SW 1271 (cell line): ENCODE measurements at regions not wholly inside any gene's neighbourhood (a gene's known extent, or its start where the extent isn't known, plus 50 kb on each side); places are given as distances from the start of the nearest gene placed in this dataset.
"Not testable (repeated sequence)": the region's sequence is repeated elsewhere in the genome, so short reads cannot be mapped to it uniquely, and the experiment has no call there.

Experiments
- DNase-seq, 2 experiments: peaks; one replicate each; lab custom pipeline; 2025; lab: John Stamatoyannopoulos, UW

DNA sequence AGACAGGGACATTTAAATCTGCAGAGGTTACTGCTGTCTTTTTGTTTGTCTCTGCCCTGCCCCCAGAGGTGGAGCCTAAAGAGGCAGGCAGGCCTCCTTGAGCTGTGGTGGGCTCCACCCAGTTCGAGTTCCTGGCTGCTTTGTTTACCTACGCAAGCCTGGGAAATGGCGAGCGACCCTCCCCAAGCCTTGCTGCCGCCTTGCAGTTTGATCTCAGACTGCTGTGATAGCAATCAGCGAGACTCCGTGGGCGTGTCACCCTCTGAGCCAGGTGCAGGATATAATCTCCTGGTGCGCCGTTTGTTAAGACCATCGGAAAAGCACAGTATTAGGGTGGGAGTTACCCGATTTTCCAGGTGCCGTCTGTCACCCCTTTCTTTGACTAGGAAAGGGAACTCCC lies 93.3 kb downstream of the ANKRD30BL start:
- DNase-seq = not testable (repeated sequence)

DNA sequence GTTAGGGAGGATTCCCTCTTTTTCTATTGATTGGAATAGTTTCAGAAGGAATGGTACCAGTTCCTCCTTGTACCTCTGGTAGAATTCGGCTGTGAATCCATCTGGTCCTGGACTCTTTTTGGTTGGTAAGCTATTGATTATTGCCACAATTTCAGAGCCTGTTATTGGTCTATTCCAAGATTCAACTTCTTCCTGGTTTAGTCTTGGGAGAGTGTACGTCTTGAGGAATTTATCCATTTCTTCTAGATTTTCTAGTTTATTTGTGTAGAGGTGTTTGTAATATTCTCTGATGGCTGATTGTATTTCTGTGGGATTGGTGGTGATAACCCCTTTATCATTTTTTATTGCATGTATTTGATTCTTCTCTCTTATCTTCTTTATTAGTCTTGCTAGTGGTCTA lies 96.4 kb downstream of the ANKRD30BL start:
- DNase-seq = not testable (repeated sequence)

DNA sequence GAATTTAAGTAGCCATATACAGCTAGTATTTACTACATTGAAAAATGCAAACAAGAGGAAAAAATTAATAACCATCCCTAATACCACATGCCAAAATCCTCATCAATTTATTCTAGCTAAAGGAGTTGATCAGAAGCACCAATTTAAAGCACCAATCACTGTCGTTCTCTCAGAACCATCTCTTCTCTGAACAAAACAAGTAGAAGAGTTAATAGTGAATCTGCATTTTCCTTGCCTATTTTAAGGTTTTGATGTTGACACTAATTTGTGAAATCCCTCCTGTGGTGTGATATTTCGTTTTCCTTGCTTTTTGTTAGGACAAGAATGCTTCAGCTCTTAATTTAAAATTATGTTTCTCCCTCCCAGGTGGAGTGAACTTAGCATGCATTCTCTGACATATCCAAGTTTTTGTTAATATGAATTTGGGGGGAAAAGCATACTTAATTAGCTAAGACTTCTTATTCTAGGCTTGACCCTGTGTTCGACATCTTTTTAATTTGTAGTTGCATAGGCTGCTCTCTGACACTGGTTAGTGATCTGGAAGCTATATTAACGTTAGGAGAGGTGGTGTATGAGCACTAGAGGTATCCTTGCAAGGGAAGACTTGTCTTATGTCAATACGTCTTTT lies 122.0 kb downstream of the ANKRD30BL start:
- DNase-seq = not testable (repeated sequence)

DNA sequence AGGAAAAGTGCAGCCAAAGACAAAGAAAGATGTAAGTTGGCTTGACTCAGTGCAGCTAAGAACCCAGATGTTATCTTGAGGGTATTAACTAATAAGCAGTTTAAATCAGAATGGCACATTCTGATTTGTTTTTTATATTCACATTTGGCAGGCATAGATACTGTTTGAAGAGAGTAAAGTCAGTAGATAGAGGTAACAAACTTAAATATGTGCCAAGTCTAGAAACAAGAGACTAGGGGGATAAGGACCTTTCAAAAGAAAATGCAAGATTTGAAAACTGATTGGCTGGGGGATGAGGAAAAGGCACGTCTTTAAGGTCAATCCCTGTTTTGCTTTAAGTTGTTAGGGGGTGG lies 122.9 kb downstream of the ANKRD30BL start:
- DNase-seq = not testable (repeated sequence)

DNA sequence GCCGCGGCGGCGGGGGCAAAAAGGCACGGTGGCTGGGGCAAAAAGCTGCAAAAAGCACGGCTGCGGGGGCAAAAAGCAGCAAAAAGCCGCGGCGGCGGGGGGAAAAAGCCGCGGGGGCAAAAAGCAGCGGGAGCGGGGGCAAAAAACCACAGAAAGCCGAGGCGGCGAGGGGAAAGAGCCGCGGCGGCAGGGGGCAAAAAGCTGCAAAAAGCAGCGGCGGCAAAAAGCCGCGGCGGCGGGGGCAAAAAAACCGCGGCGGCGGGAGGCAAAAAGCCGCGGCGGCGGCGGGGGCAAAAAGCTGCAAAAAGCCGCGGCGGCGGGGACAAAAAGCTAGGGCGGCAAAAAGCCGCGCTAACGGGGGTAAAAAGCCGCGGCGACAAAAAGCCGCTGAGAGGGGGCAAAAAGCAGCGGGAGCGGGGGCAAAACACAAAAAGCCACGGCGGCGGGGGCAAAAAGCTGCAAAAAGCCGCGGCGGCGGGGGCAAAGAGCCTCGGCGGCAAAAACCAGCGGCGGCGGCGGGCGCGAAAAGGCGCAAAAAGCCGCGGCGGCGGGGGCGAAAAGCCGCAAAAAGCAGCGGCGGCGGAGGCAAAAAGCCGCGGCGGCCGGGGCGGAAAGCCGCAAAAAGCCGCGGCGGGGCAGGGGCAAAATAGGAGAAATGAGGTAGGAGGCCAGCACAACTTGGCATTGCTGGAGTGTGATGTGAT lies 123.4 kb downstream of the ANKRD30BL start:
- DNase-seq = no peak

DNA sequence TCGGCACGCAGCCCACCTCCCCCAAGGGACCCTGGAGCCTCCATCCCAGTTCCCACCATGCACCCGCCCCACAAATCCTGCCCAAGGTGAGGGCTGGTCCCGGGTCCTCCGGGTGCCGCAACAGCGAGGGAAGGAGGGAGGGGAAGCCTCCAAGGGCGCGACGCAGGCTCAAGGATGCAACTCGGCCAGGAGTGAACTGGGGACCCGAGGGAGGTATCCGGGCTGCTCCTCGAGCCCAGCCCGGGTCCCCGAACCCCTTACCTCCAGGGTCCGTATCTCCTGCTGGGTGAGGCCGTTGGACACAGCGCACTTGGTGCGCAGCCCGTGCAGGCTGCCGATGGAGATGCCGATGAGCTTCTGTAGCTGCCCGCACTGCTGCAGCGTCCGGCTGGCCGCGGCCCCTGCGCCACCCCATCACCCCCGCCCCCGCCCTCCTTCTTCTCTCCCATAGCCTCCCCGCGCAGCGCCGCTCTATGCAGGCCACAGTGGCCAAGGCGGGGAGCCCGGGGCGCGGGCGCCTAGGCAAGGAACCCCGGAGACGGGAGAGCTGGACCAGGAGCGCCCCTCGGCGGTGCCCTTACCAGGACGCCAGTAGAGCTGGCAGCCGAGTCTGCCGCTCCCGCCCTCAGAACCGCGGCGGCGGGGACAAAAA lies 124.1 kb downstream of the ANKRD30BL start:
- no peak for DNase-seq

DNA sequence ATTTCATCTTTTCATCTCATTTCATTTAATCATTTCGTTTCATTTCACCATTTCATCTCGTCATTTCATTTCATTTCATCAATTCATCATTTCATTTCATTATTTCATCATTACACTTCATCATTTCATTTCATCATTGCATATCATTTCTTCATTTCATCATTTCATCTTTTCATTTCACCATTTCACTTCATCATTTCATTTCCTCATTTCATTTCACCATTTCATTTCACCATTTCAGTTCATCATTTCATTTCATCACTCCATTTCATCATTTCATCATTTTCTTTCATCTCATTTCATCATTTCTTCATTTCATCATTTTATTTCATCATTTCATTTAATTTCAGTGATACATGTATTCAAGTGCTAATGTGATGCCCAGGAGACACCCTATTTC lies 127.1 kb downstream of the ANKRD30BL start:
- no peak for DNase-seq

DNA sequence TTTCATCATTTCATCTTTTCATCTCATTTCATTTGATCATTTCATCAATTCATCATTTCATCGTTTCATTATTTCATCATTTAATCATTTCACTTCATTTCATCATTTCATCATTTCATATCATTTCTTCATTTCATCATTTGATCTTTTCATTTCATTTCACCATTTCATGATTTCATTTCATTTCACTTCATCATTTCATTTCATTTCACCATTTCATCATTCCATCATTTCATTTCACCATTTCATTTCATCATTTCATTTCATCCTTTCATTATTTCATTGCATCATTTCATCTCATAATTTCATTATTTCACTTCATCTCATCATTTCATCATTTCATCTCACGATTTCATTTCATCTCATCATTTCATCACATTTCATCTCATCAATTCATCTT lies 127.8 kb downstream of the ANKRD30BL start:
- no peak for DNase-seq

DNA sequence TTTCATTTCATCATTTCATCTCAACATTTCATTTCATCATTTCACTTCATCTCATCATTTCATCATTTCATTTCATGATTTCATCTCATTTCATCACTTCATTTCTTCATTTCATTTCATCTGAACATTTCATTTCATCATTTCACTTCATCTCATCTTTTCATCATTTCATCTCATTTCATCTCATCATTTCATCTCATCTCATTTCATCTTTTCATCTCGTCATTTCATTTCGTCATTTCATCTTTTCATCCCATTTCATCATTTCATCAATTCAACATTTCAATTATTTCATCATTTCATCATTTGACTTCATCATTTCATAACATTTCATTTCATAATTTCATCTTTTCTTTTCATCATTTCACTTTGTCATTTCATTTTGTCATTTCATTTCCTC lies 128.4 kb downstream of the ANKRD30BL start:
- DNase-seq = no peak

DNA sequence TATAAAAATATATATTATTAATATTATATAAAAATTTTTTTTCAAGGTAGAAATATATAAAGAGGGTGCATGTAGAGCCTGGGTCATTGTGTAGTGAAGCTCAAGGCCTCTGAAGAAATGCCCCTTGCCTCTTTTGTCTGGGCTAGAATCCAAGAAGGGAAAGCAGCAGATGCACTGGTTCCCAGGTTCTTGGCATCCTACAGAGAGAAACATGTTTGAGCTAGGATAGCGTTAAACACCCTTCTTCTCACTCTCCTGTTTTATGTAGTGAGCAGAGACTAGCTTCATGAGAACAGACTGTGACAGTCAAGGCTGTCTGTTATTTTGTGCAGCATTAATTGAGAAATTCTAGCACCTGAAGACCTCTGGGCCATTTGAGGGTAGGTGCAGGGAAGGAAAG lies 149.7 kb downstream of the ANKRD30BL start:
- DNase-seq = not testable (repeated sequence)

DNA sequence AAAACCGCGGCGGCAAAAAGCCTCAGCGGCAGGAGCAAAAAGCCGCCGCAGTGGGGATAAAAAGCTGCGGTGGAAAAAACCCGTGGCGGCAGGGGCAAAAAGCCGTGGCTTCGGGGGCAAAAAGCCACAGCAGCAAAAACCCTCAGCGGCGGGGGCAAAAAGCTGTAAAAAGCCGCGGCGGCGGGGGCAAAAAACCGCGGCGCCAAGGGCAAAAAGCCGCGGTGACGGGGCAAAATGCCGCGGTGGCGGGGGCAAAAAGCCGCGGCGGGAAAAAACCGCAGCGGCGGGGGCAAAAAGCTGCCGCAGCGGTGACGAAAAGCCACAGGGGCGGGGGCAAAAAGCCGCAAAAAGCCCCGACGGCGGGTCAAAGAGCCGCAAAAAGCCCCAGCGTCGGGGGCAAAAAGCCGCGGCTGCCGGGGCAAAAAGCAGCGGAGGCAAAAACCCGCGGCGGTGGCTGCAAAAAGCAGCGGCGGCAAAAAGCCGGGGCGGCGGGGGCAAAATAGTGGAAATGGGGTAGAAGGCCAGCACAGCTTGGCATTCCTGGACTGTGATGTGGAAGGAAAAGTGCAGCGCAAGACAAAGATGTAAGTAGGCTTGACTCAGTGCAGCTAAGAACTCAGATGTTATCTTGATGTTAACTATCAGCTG lies 151.8 kb downstream of the ANKRD30BL start:
- DNase-seq = no peak

DNA sequence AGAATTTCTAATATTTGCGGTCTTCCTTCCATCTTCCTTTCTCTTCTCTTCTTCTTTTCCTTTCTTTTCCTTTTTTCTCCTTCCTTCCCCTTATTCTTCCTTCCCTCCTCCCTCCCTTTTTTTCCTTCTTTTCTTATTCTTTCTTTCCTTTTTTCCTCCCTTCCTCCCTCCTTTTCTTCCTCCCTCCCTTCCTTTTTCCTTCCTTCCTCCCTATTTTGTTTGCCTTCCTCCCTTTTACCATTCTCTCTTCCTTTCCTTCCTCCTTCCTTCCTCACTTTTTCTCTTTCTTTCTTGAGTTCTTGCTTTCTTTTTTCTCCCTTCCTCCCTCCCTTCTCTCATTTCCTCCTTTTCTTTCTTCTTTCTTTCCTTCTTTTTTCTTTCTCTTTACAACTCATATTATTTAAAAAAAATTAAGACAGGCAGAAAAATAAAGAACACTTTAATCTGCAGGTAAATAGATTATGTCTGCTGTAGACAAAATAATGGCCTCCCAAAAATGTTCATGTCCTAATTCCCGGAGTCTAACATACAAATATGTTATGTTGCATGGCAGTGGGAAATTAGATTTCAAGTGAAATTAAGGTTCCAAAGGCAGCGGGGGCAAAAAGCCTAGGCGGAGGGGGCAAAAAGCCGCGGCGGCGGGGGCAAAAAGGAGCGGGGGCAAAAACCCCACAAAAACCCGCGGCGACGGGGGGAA lies 152.4 kb downstream of the ANKRD30BL start:
- no peak for DNase-seq

DNA sequence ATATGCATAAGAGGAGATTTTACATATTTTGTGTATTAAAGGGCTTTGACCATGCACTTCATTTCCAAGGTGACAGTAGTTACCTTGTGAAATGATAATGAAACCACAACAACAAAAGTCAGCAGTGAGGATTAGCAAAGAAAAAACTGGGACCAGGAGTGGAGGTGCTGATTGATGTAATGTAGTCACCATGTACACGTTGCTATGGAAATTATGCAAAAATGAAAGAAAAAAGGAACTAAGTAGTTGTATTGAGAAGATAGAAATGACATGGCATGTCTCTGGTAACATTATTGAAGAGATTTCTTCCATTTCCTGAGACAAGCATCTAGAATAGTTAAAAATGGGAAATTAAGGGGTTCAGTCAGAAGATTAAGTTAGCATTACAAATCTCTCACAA lies 171.0 kb downstream of the ANKRD30BL start:
- DNase-seq = not testable (repeated sequence)

DNA sequence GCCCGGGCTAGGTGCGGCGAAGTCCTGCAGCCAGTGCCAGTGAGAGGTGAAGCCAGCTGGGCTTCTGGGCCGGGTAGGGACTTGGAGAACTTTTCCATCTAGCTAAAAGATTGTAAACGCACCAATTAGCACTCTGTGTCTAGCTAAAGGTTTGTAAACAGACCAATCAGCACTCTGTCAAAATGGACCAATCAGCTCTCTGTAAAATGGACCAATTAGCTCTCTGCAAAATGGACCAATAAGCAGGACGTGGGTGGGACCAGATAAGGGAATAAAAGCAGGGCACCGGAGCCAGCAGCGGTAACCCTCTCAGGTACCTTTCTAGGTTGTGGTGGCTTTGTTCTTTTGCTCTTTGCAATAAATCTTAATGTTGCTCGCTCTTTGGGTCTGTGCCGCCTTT lies 195.1 kb downstream of the ANKRD30BL start:
- DNase-seq = not testable (repeated sequence)

DNA sequence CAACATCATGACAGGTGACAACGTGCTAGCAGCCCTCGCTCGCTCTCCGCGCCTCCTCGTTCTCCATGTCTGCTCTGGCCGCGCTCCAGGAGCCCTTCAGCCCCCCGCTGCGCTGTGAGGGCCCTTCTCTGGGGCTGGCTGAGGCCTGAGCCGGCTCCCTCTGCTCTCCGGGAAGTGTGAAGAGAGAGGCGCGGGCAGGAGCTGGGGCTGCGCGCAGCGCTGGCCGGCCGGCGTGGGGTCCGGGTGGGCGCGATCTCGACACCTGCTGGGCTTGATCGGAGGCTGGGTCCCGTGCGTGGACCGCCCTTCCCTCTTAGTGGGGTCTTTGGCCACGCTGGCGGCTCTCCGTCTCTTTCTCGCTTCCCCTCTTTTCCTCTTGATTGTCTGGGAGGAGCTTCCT lies 195.5 kb downstream of the ANKRD30BL start:
- no peak for DNase-seq

DNA sequence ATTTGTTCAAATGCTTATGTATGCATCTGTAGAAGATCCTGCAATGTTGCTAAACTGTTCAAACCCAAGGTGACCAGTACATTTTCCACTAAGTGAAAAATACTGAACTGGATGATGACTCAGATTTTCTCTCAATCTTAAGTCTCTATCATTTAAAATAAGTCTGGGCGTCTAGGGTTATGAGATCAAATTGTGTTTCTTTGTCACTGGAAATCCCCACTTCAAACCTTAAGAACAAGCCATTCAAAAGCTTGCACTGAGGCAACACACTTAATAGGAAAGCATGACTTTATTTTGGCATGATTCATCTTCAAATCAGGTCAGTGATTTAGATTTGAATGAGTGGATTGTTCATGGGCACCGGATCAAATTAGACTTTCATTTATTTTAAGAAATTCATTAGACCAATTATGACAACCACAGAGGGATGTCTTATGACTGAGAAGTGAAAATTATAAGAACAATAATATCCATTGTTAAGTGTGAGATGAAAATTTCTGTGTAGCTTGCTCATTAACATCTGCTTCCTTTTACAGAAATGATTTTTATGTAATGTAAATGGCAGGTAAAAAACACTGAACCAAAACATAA lies 203.6 kb downstream of the ANKRD30BL start:
- not testable (repeated sequence) for DNase-seq

DNA sequence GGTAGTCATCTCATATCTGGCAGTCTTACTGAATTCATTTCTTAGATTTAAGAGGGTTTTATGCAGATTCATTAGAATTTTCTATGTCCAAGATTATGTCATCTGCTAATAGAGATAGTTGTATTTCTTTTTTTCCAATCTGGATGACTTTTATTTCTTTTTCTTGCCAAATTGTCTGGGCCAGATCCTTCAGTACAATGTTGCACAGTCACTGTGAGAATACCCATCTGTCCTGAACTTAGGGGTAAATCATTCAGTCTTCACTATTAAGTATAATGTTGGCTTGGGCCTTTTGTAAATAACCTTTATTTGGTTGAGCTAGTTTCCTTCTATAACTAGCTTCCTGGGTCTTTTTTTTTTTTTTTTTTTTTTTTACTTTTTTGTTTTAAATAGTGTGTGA lies 213.1 kb downstream of the ANKRD30BL start:
- not testable (repeated sequence) for DNase-seq

DNA sequence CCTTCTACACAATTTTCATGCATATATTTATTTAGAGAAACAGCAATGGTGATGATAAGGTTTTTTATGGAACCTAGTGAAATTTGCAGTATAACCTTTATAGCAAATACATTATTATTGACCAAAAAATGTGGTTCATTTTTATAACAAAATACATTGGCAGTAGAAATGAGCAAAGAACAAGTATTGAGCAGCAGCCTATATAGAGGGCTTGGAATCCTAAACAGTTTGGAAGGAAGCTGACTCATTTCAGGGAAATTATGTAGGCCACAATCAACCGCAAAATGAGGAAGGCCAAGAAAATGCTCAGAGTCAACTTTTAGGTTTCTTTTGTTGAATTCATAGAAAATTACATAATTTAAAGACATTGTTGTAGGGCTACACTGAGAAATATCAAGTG lies 238.5 kb downstream of the ANKRD30BL start:
- peak; percentile 21 to 23 for DNase-seq

DNA sequence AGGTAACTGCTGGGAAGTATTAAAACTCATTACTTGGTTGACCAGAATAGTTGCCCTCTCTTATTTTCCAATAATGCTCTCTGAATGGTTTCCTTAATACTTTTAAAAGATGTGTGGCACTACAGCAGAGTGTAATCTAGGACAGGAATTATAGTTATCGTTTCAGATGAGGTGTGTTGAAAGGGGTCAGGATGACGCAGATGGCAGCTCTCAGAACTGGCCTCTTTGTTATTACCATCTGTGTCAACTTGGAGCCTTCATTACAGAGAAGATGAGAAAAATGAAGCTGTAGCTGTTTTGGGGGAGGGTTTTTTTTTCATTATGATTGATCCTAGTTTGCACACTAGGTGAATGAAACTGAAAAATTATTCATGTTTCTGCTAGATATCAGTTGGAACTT lies 238.9 kb downstream of the ANKRD30BL start:
- DNase-seq = not testable (repeated sequence)
